WTC11 (cell line): ENCODE measurements at regions not wholly inside any gene's neighbourhood (a gene's known extent, or its start where the extent isn't known, plus 50 kb on each side); places are given as distances from the start of the nearest gene placed in this dataset.

Experiments used
- ATAC-seq: fragments of 200-7000 bp; cut with Tn5 transposase; 2 replicates; pipeline ENCODE4 v1.10.0; 2021; ENCODE audit warnings: mild to moderate bottlenecking, moderate library complexity
- CTCF ChIA-PET: fragments of 300-600 bp; sonication (Branson Sonifier 250); formaldehyde crosslinking; loops from one replicate; lab custom pipeline; 2021; ENCODE audit warnings: antibody characterized with exemption; lab: Charles Lee
- POLR2A ChIA-PET: fragments of 350-600 bp; sonication (Branson Sonifier 250); formaldehyde crosslinking; loops from one replicate; lab custom pipeline; 2021; ENCODE audit warnings: antibody characterized with exemption; lab: Charles Lee
- DNase-seq: peaks from one replicate; pipeline ENCODE4 v3.0.0; 2021; ENCODE audit warnings: low spot score
- H3K27ac Mint-ChIP-seq: 2 replicates; pipeline ENCODE4 v1.8.0; 2021; ENCODE audit warnings: mixed read lengths
- H3K27me3 Mint-ChIP-seq: 2 replicates; pipeline ENCODE4 v1.8.0; 2021; ENCODE audit warnings: low read depth, mild to moderate bottlenecking, moderate library complexity, mixed read lengths
- H3K36me3 Mint-ChIP-seq: 2 replicates; pipeline ENCODE4 v1.8.0; 2021; ENCODE audit warnings: mixed read lengths
- H3K4me1 Mint-ChIP-seq: 2 replicates; pipeline ENCODE4 v1.8.0; 2022; ENCODE audit warnings: mixed read lengths
- H3K4me3 Mint-ChIP-seq: 2 replicates; pipeline ENCODE4 v1.8.0; 2021; ENCODE audit warnings: mild to moderate bottlenecking, moderate library complexity, mixed read lengths
- H3K9me3 Mint-ChIP-seq: 2 replicates; pipeline ENCODE4 v1.8.0; 2021; ENCODE audit warnings: mixed read lengths
- ARID4B ChIP-seq: sonication (generic); formaldehyde crosslinking; IDR thresholded peaks from 2 replicates; pipeline ENCODE4 v1.8.0; 2023; ENCODE audit warnings: missing genetic modification reagents, mild to moderate bottlenecking, borderline replicate concordance
- ATF1 ChIP-seq: sonication (generic); formaldehyde crosslinking; IDR thresholded peaks from 2 replicates; pipeline ENCODE4 v1.8.1; 2023; ENCODE audit warnings: mild to moderate bottlenecking, moderate library complexity, missing genetic modification reagents
- ETV6 ChIP-seq: sonication (generic); formaldehyde crosslinking; IDR thresholded peaks from 2 replicates; pipeline ENCODE4 v1.8.1; 2022; ENCODE audit warnings: mild to moderate bottlenecking, missing genetic modification reagents
- FOXP1 ChIP-seq: sonication (generic); formaldehyde crosslinking; IDR thresholded peaks from 2 replicates; pipeline ENCODE4 v1.8.0; 2022; ENCODE audit warnings: missing genetic modification reagents, mild to moderate bottlenecking, moderate library complexity, borderline replicate concordance
- GRHL2 ChIP-seq: fragments of 250-450 bp; sonication (Bioruptor Pico); IDR thresholded peaks from 2 replicates; pipeline ENCODE4 v1.8.0; 2022; ENCODE audit warnings: mild to moderate bottlenecking, moderate library complexity; ENCODE audit not compliant: insufficient replicate concordance, severe bottlenecking
- GTF2I ChIP-seq: fragments of 250-450 bp; sonication (Bioruptor Pico); conservative IDR thresholded peaks from 2 replicates; pipeline ENCODE4 v1.4.0; 2021; ENCODE audit warnings: mild to moderate bottlenecking
- JUN ChIP-seq: sonication (generic); formaldehyde crosslinking; IDR thresholded peaks from 2 replicates; pipeline ENCODE4 v1.8.0; 2023; ENCODE audit warnings: mild to moderate bottlenecking, missing genetic modification reagents
- MAX ChIP-seq: sonication (generic); formaldehyde crosslinking; IDR thresholded peaks from 2 replicates; pipeline ENCODE4 v1.8.0; 2022; ENCODE audit warnings: mild to moderate bottlenecking, missing genetic modification reagents
- NFYB ChIP-seq: sonication (generic); formaldehyde crosslinking; conservative IDR thresholded peaks from 2 replicates; pipeline ENCODE4 v1.8.0; 2022; ENCODE audit warnings: low read depth, missing genetic modification reagents
- NR2C2 ChIP-seq: sonication (generic); formaldehyde crosslinking; IDR thresholded peaks from 2 replicates; pipeline ENCODE4 v1.8.0; 2022; ENCODE audit warnings: mild to moderate bottlenecking, missing genetic modification reagents
- OVOL2 ChIP-seq: fragments of 250-450 bp; sonication (Bioruptor Pico); IDR thresholded peaks from 2 replicates; pipeline ENCODE4 v1.9.0; 2021; ENCODE audit warnings: mild to moderate bottlenecking, borderline replicate concordance
- PRDM15 ChIP-seq: sonication (generic); formaldehyde crosslinking; IDR thresholded peaks from 2 replicates; pipeline ENCODE4 v1.8.0; 2022; ENCODE audit warnings: missing genetic modification reagents
- PRRX2 ChIP-seq: fragments of 250-450 bp; sonication (Bioruptor Pico); IDR thresholded peaks from 2 replicates; pipeline ENCODE4 v1.8.0; 2021; ENCODE audit warnings: mild to moderate bottlenecking
- SMAD3 ChIP-seq: sonication (generic); formaldehyde crosslinking; IDR thresholded peaks from 2 replicates; pipeline ENCODE4 v1.8.0; 2022; ENCODE audit warnings: missing genetic modification reagents, mild to moderate bottlenecking, borderline replicate concordance
- SOX15 ChIP-seq: fragments of 250-450 bp; sonication (Bioruptor Pico); IDR thresholded peaks from 2 replicates; pipeline ENCODE4 v1.9.0; 2021; ENCODE audit warnings: mild to moderate bottlenecking
- USF1 ChIP-seq: sonication (generic); formaldehyde crosslinking; IDR thresholded peaks from 2 replicates; pipeline ENCODE4 v1.8.0; 2022; ENCODE audit warnings: mild to moderate bottlenecking, missing genetic modification reagents
- ZNF232 ChIP-seq: sonication (generic); formaldehyde crosslinking; IDR thresholded peaks from 2 replicates; pipeline ENCODE4 v1.8.0; 2022; ENCODE audit warnings: mild to moderate bottlenecking, missing genetic modification reagents
- ZNF263 ChIP-seq: sonication (generic); formaldehyde crosslinking; IDR thresholded peaks from 2 replicates; pipeline ENCODE4 v1.8.1; 2022; ENCODE audit warnings: low read depth, mild to moderate bottlenecking, moderate library complexity, missing genetic modification reagents
- ZNF396 ChIP-seq: fragments of 250-450 bp; sonication (Bioruptor Pico); IDR thresholded peaks from 2 replicates; pipeline ENCODE4 v1.8.0; 2021; ENCODE audit warnings: mild to moderate bottlenecking, moderate library complexity, borderline replicate concordance
- ZNF416 ChIP-seq: fragments of 250-450 bp; sonication (Bioruptor Pico); IDR thresholded peaks from 2 replicates; pipeline ENCODE4 v1.9.0; 2021; ENCODE audit warnings: mild to moderate bottlenecking, inconsistent platforms
- ZNF512 ChIP-seq: sonication (generic); formaldehyde crosslinking; IDR thresholded peaks from 2 replicates; pipeline ENCODE4 v1.8.1; 2022; ENCODE audit warnings: missing genetic modification reagents, borderline replicate concordance
- ZSCAN18 ChIP-seq: fragments of 250-450 bp; sonication (Bioruptor Pico); IDR thresholded peaks from 2 replicates; pipeline ENCODE4 v2.1.2; 2022; ENCODE audit warnings: mild to moderate bottlenecking, moderate library complexity

GRCh38 chr1:106780066-106780465 lies 276.4 kb upstream of the PRMT6 start:
- Mint-ChIP-seq H3K27me3 (no peaks in the 10 kb centered on the region), H3K36me3 (peaks cover 9% of the 10 kb centered on the region; the same call in 1 of the 2 replicates), H3K4me3 (no peak overlapping the region), H3K27ac (no peak overlapping the region), H3K4me1 (peaks cover 2% of the 10 kb centered on the region; the same call in 1 of the 2 replicates), H3K9me3 (peaks cover 28% of the 10 kb centered on the region)
- DNase-seq (no peak), ATAC-seq (no peak)
- TF ChIP-seq ETV6 (no peak), NR2C2 (no peak), NFYB (CRISPR knock-in tag) (no peak), ZSCAN18 (CRISPR knock-in tag) (no peak), MAX (CRISPR knock-in tag) (no peak), FOXP1 (CRISPR knock-in tag) (no peak), ZNF263 (CRISPR knock-in tag) (no peak), ZNF232 (CRISPR knock-in tag) (no peak), ATF1 (CRISPR knock-in tag) (no peak), ZNF396 (CRISPR knock-in tag) (no peak), SOX15 (no peak), GRHL2 (CRISPR knock-in tag) (no peak), PRDM15 (no peak), ZNF512 (CRISPR knock-in tag) (no peak)
- POLR2A ChIA-PET: no interaction called here
- CTCF ChIA-PET: no interaction called here

GRCh38 chr1:106780806-106781569 lies 275.5 kb upstream of the PRMT6 start:
- ChIA-PET POLR2A (no interaction called here), CTCF (no interaction called here)
- Mint-ChIP-seq H3K4me1 (peaks cover 2% of the 10 kb centered on the region; the same call in 1 of the 2 replicates), H3K27me3 (no peaks in the 10 kb centered on the region), H3K4me3 (no peak overlapping the region), H3K9me3 (peaks cover 21% of the 10 kb centered on the region), H3K36me3 (peaks cover 9% of the 10 kb centered on the region; the same call in 1 of the 2 replicates), H3K27ac (no peak overlapping the region)
- ATAC-seq: no peak
- DNase-seq: no peak
- TF ChIP-seq OVOL2 (CRISPR knock-in tag): no peak
- TF ChIP-seq GTF2I (CRISPR knock-in tag): no peak
- TF ChIP-seq JUN (CRISPR knock-in tag): no peak
- no peak for TF ChIP-seq PRRX2 (CRISPR knock-in tag)
- no peak for TF ChIP-seq ZNF416 (CRISPR knock-in tag)
- no peak for TF ChIP-seq SMAD3
- no peak for TF ChIP-seq ZNF232 (CRISPR knock-in tag)
- TF ChIP-seq ZNF512 (CRISPR knock-in tag): no peak
- TF ChIP-seq USF1 (CRISPR knock-in tag): no peak
- TF ChIP-seq ARID4B (CRISPR knock-in tag): no peak
